SK-N-SH (cell line): ENCODE measurements at regions not wholly inside any gene's neighbourhood (a gene's known extent, or its start where the extent isn't known, plus 50 kb on each side); places are given as distances from the start of the nearest gene placed in this dataset.
"Not testable (repeated sequence)": the region's sequence is repeated elsewhere in the genome, so short reads cannot be mapped to it uniquely, and the experiment has no call there.

Experiments
- CTCF ChIA-PET: fragments of 300-600, 350-600 bp; formaldehyde crosslinking; extraction: SDS; loops from one replicate; lab custom pipeline; 2021; lab: Yijun Ruan, JAX
- POLR2A ChIA-PET: fragments of 350-600 bp; sonication (Branson Sonifier 250); formaldehyde crosslinking; extraction: SDS; loops from one replicate; lab custom pipeline; 2020; ENCODE audit warnings: antibody characterized with exemption, inconsistent platforms; lab: Yijun Ruan, JAX
- DNase-seq: peaks from one replicate; pipeline ENCODE4 v3.0.0; 2012
- H2AFZ ChIP-seq: fragments of 200-600 bp; sonication (generic); 2 replicates; pipeline ENCODE4 v1.8.1; 2016; ENCODE audit warnings: antibody characterized with exemption, mild to moderate bottlenecking, low read depth
- H3F3A ChIP-seq: fragments of 200-600 bp; sonication (generic); replicated peaks from 2 replicates; pipeline ENCODE3; 2016; ENCODE audit warnings: antibody characterized with exemption, mild to moderate bottlenecking; ENCODE audit not compliant: insufficient read depth
- H3K27ac ChIP-seq, 2 experiments: fragments of 200-500 bp in 1 of 2; fragments of 200-600 bp in 1 of 2; sonication (Bioruptor generic) in 1 of 2; sonication (generic), shearing (Covaris generic) in 1 of 2; 2 replicates each; pipeline versions ENCODE4 v1.5.1 to v1.6.1; 2014 to 2016; ENCODE audit warnings: low read depth in 2 of 2, inconsistent platforms in 1 of 2, low read length in 1 of 2, mild to moderate bottlenecking in 1 of 2, mixed read lengths in 1 of 2
- H3K27me3 ChIP-seq: fragments of 200-600 bp; sonication (generic), shearing (Covaris generic); 2 replicates; pipeline ENCODE4 v1.6.1; 2016; ENCODE audit warnings: mixed run types; ENCODE audit not compliant: insufficient read depth
- H3K36me3 ChIP-seq, 2 experiments: fragments of 200-500 bp in 1 of 2; fragments of 200-600 bp in 1 of 2; sonication (Bioruptor generic) in 1 of 2; sonication (generic) in 1 of 2; replicated peaks in 1 of 2; 2 replicates each; pipeline versions ENCODE3 to v1.5.1; 2014 to 2016; ENCODE audit warnings: low read length in 1 of 2, mild to moderate bottlenecking in 1 of 2; ENCODE audit not compliant: insufficient read depth in 2 of 2, control insufficient read depth in 1 of 2
- H3K4me1 ChIP-seq, 2 experiments: fragments of 200-500 bp in 1 of 2; fragments of 200-600 bp in 1 of 2; sonication (Bioruptor generic) in 1 of 2; sonication (generic), shearing (Covaris generic) in 1 of 2; 2 replicates each; pipeline versions ENCODE4 v1.5.1 to v1.6.1; 2014 to 2016; ENCODE audit warnings: low read depth in 1 of 2, low read length in 1 of 2, mixed run types in 1 of 2; ENCODE audit not compliant: insufficient read depth in 2 of 2, control insufficient read depth in 1 of 2
- H3K4me2 ChIP-seq: fragments of 200-600 bp; sonication (generic), shearing (Covaris generic); 2 replicates; pipeline ENCODE4 v1.6.1; 2017; ENCODE audit warnings: mixed run types
- H3K4me3 ChIP-seq, 2 experiments: fragments of 200-500 bp in 1 of 2; fragments of 200-600 bp in 1 of 2; sonication (Bioruptor generic) in 1 of 2; sonication (generic), shearing (Covaris generic) in 1 of 2; 2 replicates each; pipeline versions ENCODE4 v1.5.1 to v1.8.1; 2014 to 2016; ENCODE audit warnings: low read depth in 2 of 2, inconsistent platforms in 1 of 2, low read length in 1 of 2, mild to moderate bottlenecking in 1 of 2, mixed read lengths in 1 of 2, moderate library complexity in 1 of 2
- H3K79me2 ChIP-seq: fragments of 200-600 bp; sonication (generic); 2 replicates; pipeline ENCODE4 v1.8.1; 2017; ENCODE audit warnings: mild to moderate bottlenecking; ENCODE audit not compliant: insufficient read depth
- H3K9ac ChIP-seq: fragments of 200-600 bp; sonication (generic); 2 replicates; pipeline ENCODE4 v1.6.1; 2017; ENCODE audit warnings: mixed run types
- H3K9me2 ChIP-seq: fragments of 200-600 bp; sonication (generic); 2 replicates; pipeline ENCODE4 v1.6.1; 2017; ENCODE audit warnings: mixed run types
- H3K9me3 ChIP-seq: fragments of 200-600 bp; sonication (generic); 2 replicates; pipeline ENCODE4 v1.6.1; 2017; ENCODE audit warnings: mixed run types, mild to moderate bottlenecking, moderate library complexity
- H4K20me1 ChIP-seq: fragments of 200-600 bp; sonication (generic); 2 replicates; pipeline ENCODE4 v1.6.1; 2017; ENCODE audit warnings: mild to moderate bottlenecking, mixed run types; ENCODE audit not compliant: insufficient read depth
- CTCF ChIP-seq: fragments of 200-600 bp; sonication (generic); IDR thresholded peaks from 2 replicates; pipeline ENCODE4 v1.6.1; 2017; ENCODE audit warnings: antibody characterized with exemption, mild to moderate bottlenecking, moderate library complexity
- ELF1 ChIP-seq: IDR thresholded peaks from 2 replicates; pipeline ENCODE4 v1.4.0; 2012
- EZH2phosphoT487 ChIP-seq: fragments of 200-600 bp; sonication (generic); IDR thresholded peaks from 2 replicates; pipeline ENCODE4 v1.6.1; 2017; ENCODE audit warnings: low read depth, mixed run types, mild to moderate bottlenecking, antibody characterized with exemption, moderate library complexity, borderline replicate concordance
- GABPA ChIP-seq: IDR thresholded peaks from 2 replicates; pipeline ENCODE4 v1.4.0; 2012; ENCODE audit warnings: low read depth, mild to moderate bottlenecking
- JUND ChIP-seq: IDR thresholded peaks from 2 replicates; pipeline ENCODE4 v1.4.0; 2012
- NFIC ChIP-seq: IDR thresholded peaks from 2 replicates; pipeline ENCODE4 v1.4.0; 2012; ENCODE audit warnings: borderline replicate concordance
- NRF1 ChIP-seq: IDR thresholded peaks from 2 replicates; pipeline ENCODE4 v1.6.1; 2012; ENCODE audit warnings: low read depth, mild to moderate bottlenecking, low read length
- POLR2AphosphoS5 ChIP-seq: IDR thresholded peaks from 2 replicates; pipeline ENCODE4 v1.6.1; 2012; ENCODE audit warnings: low read depth, low read length
- RCOR1 ChIP-seq: fragments of 150-350 bp; IDR thresholded peaks from 2 replicates; pipeline ENCODE4 v1.6.1; 2017; ENCODE audit warnings: antibody characterized with exemption, low read length
- REST ChIP-seq: IDR thresholded peaks from 2 replicates; pipeline ENCODE4 v1.6.1; 2012; ENCODE audit warnings: mild to moderate bottlenecking, low read depth, low read length, moderate library complexity
- RFX5 ChIP-seq: IDR thresholded peaks from 2 replicates; pipeline ENCODE4 v1.6.1; 2012; ENCODE audit warnings: mild to moderate bottlenecking, improper control_type of control experiment, low read length
- SIN3A ChIP-seq: IDR thresholded peaks from 2 replicates; pipeline ENCODE4 v1.6.1; 2012; ENCODE audit warnings: low read depth, mild to moderate bottlenecking, low read length, moderate library complexity, borderline replicate concordance
- TAF1 ChIP-seq: IDR thresholded peaks from 2 replicates; pipeline ENCODE4 v1.6.1; 2012; ENCODE audit warnings: low read depth, mild to moderate bottlenecking, low read length, moderate library complexity, borderline replicate concordance
- TCF12 ChIP-seq: IDR thresholded peaks from 2 replicates; pipeline ENCODE4 v1.4.0; 2012
- TEAD4 ChIP-seq: IDR thresholded peaks from 2 replicates; pipeline ENCODE4 v1.4.0; 2012; ENCODE audit warnings: mild to moderate bottlenecking, borderline replicate concordance; ENCODE audit not compliant: insufficient read depth
- USF1 ChIP-seq: IDR thresholded peaks from 2 replicates; pipeline ENCODE4 v1.4.0; 2012; ENCODE audit warnings: low read depth, borderline replicate concordance
- USF2 ChIP-seq: fragments of 150-350 bp; IDR thresholded peaks from 2 replicates; pipeline ENCODE4 v1.6.1; 2017; ENCODE audit warnings: antibody characterized with exemption, low read length, low read depth, borderline replicate concordance
- YY1 ChIP-seq: IDR thresholded peaks from 2 replicates; pipeline ENCODE4 v1.4.0; 2012; ENCODE audit warnings: low read depth, mild to moderate bottlenecking
- WGBS: methylation state at CpG from one replicate; pipeline ENCODE4 v1.1.6; 2017; ENCODE audit warnings: low lambda C conversion rate; 5-methylcytosine and 5-hydroxymethylcytosine counted together

- Histone ChIP-seq H3K27ac (no peak overlapping the region), H4K20me1 (no peaks in the 10 kb centered on the region), H3K9me3 (no peaks in the 10 kb centered on the region), H3F3A (peaks cover 8% of the 10 kb centered on the region), H3K27me3 (no peaks in the 10 kb centered on the region)
- no peak for DNase-seq
- TF ChIP-seq SIN3A, result no peak
- no peak for TF ChIP-seq NFIC
- no peak for TF ChIP-seq CTCF
- TF ChIP-seq GABPA, result no peak
- TF ChIP-seq JUND, result no peak
- no peak for TF ChIP-seq TCF12
- TF ChIP-seq REST, result no peak
- TF ChIP-seq USF2, result no peak
- TF ChIP-seq RCOR1, result no peak
- TF ChIP-seq POLR2AphosphoS5, result no peak
- TF ChIP-seq USF1, result no peak
- TF ChIP-seq YY1, result no peak
- no peak for TF ChIP-seq ELF1
- TF ChIP-seq TAF1, result no peak
- TF ChIP-seq NRF1, result no peak
- TF ChIP-seq TEAD4, result no peak
- TF ChIP-seq EZH2phosphoT487, result no peak
- TF ChIP-seq RFX5, result no peak
- TF ChIP-seq, all 33 proteins: peak for 0
- POLR2A ChIA-PET, result no interaction called here
- Histone ChIP-seq H3K9me2 (no peaks in the 10 kb centered on the region), H3K9ac (no peak overlapping the region), H3K4me1 (no peaks in the 10 kb centered on the region), H3K79me2 (no peaks in the 10 kb centered on the region), H3K36me3 (no peaks in the 10 kb centered on the region), H2AFZ (no peak overlapping the region), H3K4me3 (no peak overlapping the region), H3K4me2 (no peak overlapping the region)
- 55% methylated on average over 3 of the region's 3 CpGs for WGBS
- CTCF ChIA-PET, result interaction anchor here (1.4 kb wide), 1 partner anchor 12 kb away, joined by 4 read pairs; no protein-coding TSS in a partner anchor
Measured at GRCh38 chr2:177002983-177003382, 209.6 kb upstream of the HNRNPA3 start.

GRCh38 chr2:177007726-177008125 is 204.9 kb upstream of the HNRNPA3 start:
- H3K27ac ChIP-seq, H3K36me3 ChIP-seq, H2AFZ ChIP-seq, H3K4me1 ChIP-seq, H3K4me2 ChIP-seq, H3K79me2 ChIP-seq, DNase-seq, H3K4me3 ChIP-seq, H3K27me3 ChIP-seq, H3K9me3 ChIP-seq, H3K9ac ChIP-seq, H4K20me1 ChIP-seq, H3F3A ChIP-seq, POLR2A ChIA-PET, H3K9me2 ChIP-seq: not testable (repeated sequence)
- WGBS, result 77% methylated on average over 6 of the region's 28 CpGs
- CTCF ChIA-PET, result interaction anchor here (0.7 kb wide), 1 partner anchor 18 kb away, joined by 3 read pairs; no protein-coding TSS in a partner anchor

- H3K36me3 ChIP-seq, H3F3A ChIP-seq, H4K20me1 ChIP-seq, H3K4me2 ChIP-seq, POLR2A ChIA-PET, DNase-seq, H3K27ac ChIP-seq, CTCF ChIA-PET, H3K27me3 ChIP-seq, H3K4me1 ChIP-seq, H3K4me3 ChIP-seq, H3K79me2 ChIP-seq, H3K9me2 ChIP-seq, H3K9ac ChIP-seq, H3K9me3 ChIP-seq, H2AFZ ChIP-seq: not testable (repeated sequence)
- WGBS, result 63% methylated on average over 13 of the region's 17 CpGs
Measured at GRCh38 chr2:177008662-177009061, 203.9 kb upstream of the HNRNPA3 start.
